H9 (cell line): ENCODE measurements at regions not wholly inside any gene's neighbourhood (a gene's known extent, or its start where the extent isn't known, plus 50 kb on each side); places are given as distances from the start of the nearest gene placed in this dataset.

ENCODE experiments used
- DNase-seq: peaks from one replicate; pipeline ENCODE4 v3.0.0-alpha.2; 2017
- H2AFZ ChIP-seq: one replicate; pipeline ENCODE4 v1.6.1; 2013; ENCODE audit warnings: mild to moderate bottlenecking, low read length, control low read depth, moderate library complexity
- H2AK5ac ChIP-seq: 2 replicates; pipeline ENCODE4 v1.6.1; 2013; ENCODE audit warnings: low read length, control low read depth, mixed read lengths; ENCODE audit not compliant: insufficient read length
- H2BK120ac ChIP-seq: one replicate; pipeline ENCODE4 v1.6.1; 2013; ENCODE audit warnings: low read depth, mild to moderate bottlenecking, low read length, control low read depth, inconsistent platforms; ENCODE audit not compliant: poor library complexity, severe bottlenecking
- H2BK12ac ChIP-seq: 2 replicates; pipeline ENCODE4 v1.6.1; 2013; ENCODE audit warnings: low read length, control low read depth, mixed read lengths, low read depth; ENCODE audit not compliant: insufficient read length
- H2BK15ac ChIP-seq: 2 replicates; pipeline ENCODE4 v1.6.1; 2013; ENCODE audit warnings: low read depth, low read length, control low read depth
- H2BK20ac ChIP-seq: one replicate; pipeline ENCODE4 v1.6.1; 2013; ENCODE audit warnings: low read depth, mild to moderate bottlenecking, low read length, control low read depth, inconsistent platforms; ENCODE audit not compliant: poor library complexity, severe bottlenecking
- H2BK5ac ChIP-seq: 2 replicates; pipeline ENCODE4 v1.6.1; 2013; ENCODE audit warnings: low read length, control low read depth, mixed read lengths; ENCODE audit not compliant: insufficient read length
- H3K14ac ChIP-seq: 2 replicates; pipeline ENCODE4 v1.6.1; 2013; ENCODE audit warnings: low read length, control low read depth; ENCODE audit not compliant: insufficient read depth
- H3K18ac ChIP-seq: 2 replicates; pipeline ENCODE4 v1.6.1; 2013; ENCODE audit warnings: low read depth, mild to moderate bottlenecking, mixed read lengths, low read length, control low read depth; ENCODE audit not compliant: insufficient read length
- H3K23ac ChIP-seq: 2 replicates; pipeline ENCODE4 v1.6.1; 2013; ENCODE audit warnings: low read length, control low read depth, mixed read lengths, low read depth; ENCODE audit not compliant: insufficient read length
- H3K23me2 ChIP-seq: 2 replicates; pipeline ENCODE4 v1.6.1; 2013; ENCODE audit warnings: low read depth, mild to moderate bottlenecking, mixed read lengths, low read length, control low read depth; ENCODE audit not compliant: insufficient read length, poor library complexity, severe bottlenecking
- H3K27ac ChIP-seq: 2 replicates; pipeline ENCODE4 v1.5.1; 2013; ENCODE audit warnings: low read length, control low read depth, mixed read lengths, low read depth; ENCODE audit not compliant: insufficient read length
- H3K27me3 ChIP-seq: 2 replicates; pipeline ENCODE4 v1.6.1; 2013; ENCODE audit warnings: low read length, control low read depth, inconsistent platforms; ENCODE audit not compliant: insufficient read depth
- H3K4ac ChIP-seq: 2 replicates; pipeline ENCODE4 v1.6.1; 2013; ENCODE audit warnings: low read depth, mild to moderate bottlenecking, control low read depth, inconsistent platforms, low read length, moderate library complexity
- H3K4me1 ChIP-seq: 2 replicates; pipeline ENCODE4 v1.6.1; 2013; ENCODE audit warnings: low read length, control low read depth, inconsistent platforms; ENCODE audit not compliant: insufficient read depth
- H3K4me2 ChIP-seq: 2 replicates; pipeline ENCODE4 v1.6.1; 2013; ENCODE audit warnings: low read length, control low read depth, mixed read lengths; ENCODE audit not compliant: insufficient read length, insufficient read depth
- H3K56ac ChIP-seq: 2 replicates; pipeline ENCODE4 v1.6.1; 2013; ENCODE audit warnings: low read depth, mild to moderate bottlenecking, mixed read lengths, low read length, control low read depth; ENCODE audit not compliant: insufficient read length
- H3K79me1 ChIP-seq: 2 replicates; pipeline ENCODE4 v1.6.1; 2013; ENCODE audit warnings: low read depth, mild to moderate bottlenecking, moderate library complexity, low read length, control low read depth, inconsistent platforms; ENCODE audit not compliant: insufficient read depth, poor library complexity, severe bottlenecking
- H3K79me2 ChIP-seq: 2 replicates; pipeline ENCODE4 v1.6.1; 2013; ENCODE audit warnings: low read length, control low read depth, inconsistent platforms; ENCODE audit not compliant: insufficient read depth
- H3K9ac ChIP-seq: 2 replicates; pipeline ENCODE4 v1.6.1; 2013; ENCODE audit warnings: low read length, control low read depth, mixed read lengths; ENCODE audit not compliant: insufficient read length; ENCODE audit errors: extremely low read depth
- H3K9me3 ChIP-seq: one replicate; pipeline ENCODE4 v1.6.1; 2013; ENCODE audit warnings: low read depth, low read length, inconsistent platforms; ENCODE audit not compliant: control insufficient read depth
- H3T11ph ChIP-seq: one replicate; pipeline ENCODE4 v1.6.1; 2013; ENCODE audit warnings: mild to moderate bottlenecking, low read length, control low read depth, inconsistent platforms
- H4K20me1 ChIP-seq: one replicate; pipeline ENCODE4 v1.6.1; 2013; ENCODE audit not compliant: control insufficient read depth, insufficient read length, insufficient read depth
- H4K5ac ChIP-seq: 2 replicates; pipeline ENCODE4 v1.6.1; 2013; ENCODE audit warnings: low read depth, mild to moderate bottlenecking, mixed read lengths, low read length, control low read depth; ENCODE audit not compliant: insufficient read length
- H4K8ac ChIP-seq: replicated peaks from 2 replicates; pipeline ENCODE4 v1.6.1; 2013; ENCODE audit warnings: low read length, control low read depth, mixed read lengths, low read depth; ENCODE audit not compliant: insufficient read length
- H4K91ac ChIP-seq: 2 replicates; pipeline ENCODE4 v1.6.1; 2013; ENCODE audit warnings: low read depth, mild to moderate bottlenecking, moderate library complexity, mixed read lengths, low read length, control low read depth; ENCODE audit not compliant: insufficient read length
- H3K27ac Mint-ChIP-seq, 3 experiments: 2 replicates in 2 of 3; 3 replicates in 1 of 3; pipeline ENCODE4 v1.8.0; 2020 to 2021; ENCODE audit warnings: mixed read lengths in 3 of 3, mild to moderate bottlenecking in 1 of 3, moderate library complexity in 1 of 3
- H3K27me3 Mint-ChIP-seq: 2 replicates; pipeline ENCODE4 v1.8.0; 2021; ENCODE audit warnings: low read depth, mild to moderate bottlenecking, moderate library complexity, mixed read lengths
- H3K36me3 Mint-ChIP-seq, 3 experiments: 2 replicates in 2 of 3; 3 replicates in 1 of 3; pipeline ENCODE4 v1.8.0; 2020 to 2021; ENCODE audit warnings: low read depth in 3 of 3, mixed read lengths in 3 of 3; ENCODE audit not compliant: insufficient read depth in 1 of 3
- H3K4me1 Mint-ChIP-seq, 2 experiments: 2 replicates each; pipeline ENCODE4 v1.8.0; 2020; ENCODE audit warnings: mixed read lengths in 2 of 2
- H3K4me3 Mint-ChIP-seq, 2 experiments: 2 replicates in 1 of 2; 3 replicates in 1 of 2; pipeline ENCODE4 v1.8.0; 2020 to 2021; ENCODE audit warnings: mild to moderate bottlenecking in 2 of 2, mixed read lengths in 2 of 2, moderate library complexity in 1 of 2
- H3K9me3 Mint-ChIP-seq, 2 experiments: 2 replicates in 1 of 2; 3 replicates in 1 of 2; pipeline ENCODE4 v1.8.0; 2020; ENCODE audit warnings: mild to moderate bottlenecking in 2 of 2, mixed read lengths in 2 of 2, moderate library complexity in 1 of 2
- TF ChIP-seq, protein P1 (sequence below): fragments of 200-600 bp; sonication (generic); conservative IDR thresholded peaks from 3 replicates; pipeline ENCODE4 v1.8.0; 2021; ENCODE audit warnings: antibody characterized with exemption, mild to moderate bottlenecking

DNA sequence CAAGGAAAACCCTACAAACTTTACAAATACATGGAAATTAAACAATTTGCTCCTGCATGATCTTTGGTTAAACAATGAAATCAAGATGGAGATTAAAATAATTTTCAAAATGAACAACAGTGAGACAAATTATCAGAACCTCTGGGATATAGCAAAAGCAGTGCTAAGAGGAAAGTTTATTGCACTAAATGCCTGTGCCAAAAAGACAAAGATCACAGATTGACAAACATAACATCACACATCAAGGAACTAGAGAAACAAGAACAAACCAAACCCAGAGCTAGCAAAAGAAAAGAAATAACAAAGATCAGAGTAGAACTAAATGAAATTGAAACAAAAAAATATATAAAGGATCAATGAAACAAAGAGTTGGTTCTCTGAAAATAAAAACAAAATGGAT, 95.2 kb upstream of the FBXO11 start:
- Histone ChIP-seq H2BK120ac (no peak overlapping the region), H2AK5ac (no peak overlapping the region), H3K9me3 (no peaks in the 10 kb centered on the region), H3K4me2 (no peak overlapping the region), H3K23me2 (no peaks in the 10 kb centered on the region), H3T11ph (no peak overlapping the region), H3K27me3 (no peaks in the 10 kb centered on the region), H3K14ac (no peak overlapping the region), H2BK5ac (no peak overlapping the region), H3K79me2 (no peaks in the 10 kb centered on the region), H3K23ac (no peak overlapping the region), H3K18ac (no peak overlapping the region), H4K8ac (no peak overlapping the region), H3K9ac (no peak overlapping the region), H2AFZ (no peak overlapping the region), H4K20me1 (no peaks in the 10 kb centered on the region), H4K91ac (no peak overlapping the region), H3K56ac (no peak overlapping the region), H2BK12ac (no peak overlapping the region), H3K4ac (no peak overlapping the region), H3K4me1 (no peaks in the 10 kb centered on the region), H2BK20ac (no peak overlapping the region), H4K5ac (no peak overlapping the region), H3K79me1 (no peaks in the 10 kb centered on the region), H3K27ac (no peak overlapping the region), H2BK15ac (no peak overlapping the region)
- Mint-ChIP-seq H3K4me3 (no peak overlapping the region), H3K36me3 (no peaks in the 10 kb centered on the region), H3K27me3 (no peaks in the 10 kb centered on the region), H3K4me1 (no peaks in the 10 kb centered on the region), H3K27ac (no peak overlapping the region), H3K9me3 (no peaks in the 10 kb centered on the region)
- DNase-seq: no peak
- TF ChIP-seq, protein P1, sequence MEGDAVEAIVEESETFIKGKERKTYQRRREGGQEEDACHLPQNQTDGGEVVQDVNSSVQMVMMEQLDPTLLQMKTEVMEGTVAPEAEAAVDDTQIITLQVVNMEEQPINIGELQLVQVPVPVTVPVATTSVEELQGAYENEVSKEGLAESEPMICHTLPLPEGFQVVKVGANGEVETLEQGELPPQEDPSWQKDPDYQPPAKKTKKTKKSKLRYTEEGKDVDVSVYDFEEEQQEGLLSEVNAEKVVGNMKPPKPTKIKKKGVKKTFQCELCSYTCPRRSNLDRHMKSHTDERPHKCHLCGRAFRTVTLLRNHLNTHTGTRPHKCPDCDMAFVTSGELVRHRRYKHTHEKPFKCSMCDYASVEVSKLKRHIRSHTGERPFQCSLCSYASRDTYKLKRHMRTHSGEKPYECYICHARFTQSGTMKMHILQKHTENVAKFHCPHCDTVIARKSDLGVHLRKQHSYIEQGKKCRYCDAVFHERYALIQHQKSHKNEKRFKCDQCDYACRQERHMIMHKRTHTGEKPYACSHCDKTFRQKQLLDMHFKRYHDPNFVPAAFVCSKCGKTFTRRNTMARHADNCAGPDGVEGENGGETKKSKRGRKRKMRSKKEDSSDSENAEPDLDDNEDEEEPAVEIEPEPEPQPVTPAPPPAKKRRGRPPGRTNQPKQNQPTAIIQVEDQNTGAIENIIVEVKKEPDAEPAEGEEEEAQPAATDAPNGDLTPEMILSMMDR: no peak
